GM10248 (cell line): ENCODE measurements at regions not wholly inside any gene's neighbourhood (a gene's known extent, or its start where the extent isn't known, plus 50 kb on each side); places are given as distances from the start of the nearest gene placed in this dataset.
"Not testable (repeated sequence)": the region's sequence is repeated elsewhere in the genome, so short reads cannot be mapped to it uniquely, and the experiment has no call there.

Experiments
- CTCF ChIA-PET: fragments of 300-600 bp; sonication (Branson Sonifier 250); formaldehyde crosslinking; extraction: SDS; loops from one replicate; lab custom pipeline; 2021; ENCODE audit warnings: antibody characterized with exemption; lab: Yijun Ruan, JAX
- POLR2A ChIA-PET: fragments of 350-650 bp; sonication (Branson Sonifier 250); formaldehyde crosslinking; extraction: SDS; loops from one replicate; lab custom pipeline; 2020; ENCODE audit warnings: antibody characterized with exemption; lab: Yijun Ruan, JAX
- DNase-seq: peaks from one replicate; pipeline ENCODE4 v3.0.0; 2012; ENCODE audit errors: extremely low spot score
- CTCF ChIP-seq: IDR thresholded peaks from 2 replicates; pipeline ENCODE4 v1.5.1; 2012; ENCODE audit warnings: mild to moderate bottlenecking, low read depth; ENCODE audit errors: extremely low read depth, missing control alignments, control extremely low read depth

DNA sequence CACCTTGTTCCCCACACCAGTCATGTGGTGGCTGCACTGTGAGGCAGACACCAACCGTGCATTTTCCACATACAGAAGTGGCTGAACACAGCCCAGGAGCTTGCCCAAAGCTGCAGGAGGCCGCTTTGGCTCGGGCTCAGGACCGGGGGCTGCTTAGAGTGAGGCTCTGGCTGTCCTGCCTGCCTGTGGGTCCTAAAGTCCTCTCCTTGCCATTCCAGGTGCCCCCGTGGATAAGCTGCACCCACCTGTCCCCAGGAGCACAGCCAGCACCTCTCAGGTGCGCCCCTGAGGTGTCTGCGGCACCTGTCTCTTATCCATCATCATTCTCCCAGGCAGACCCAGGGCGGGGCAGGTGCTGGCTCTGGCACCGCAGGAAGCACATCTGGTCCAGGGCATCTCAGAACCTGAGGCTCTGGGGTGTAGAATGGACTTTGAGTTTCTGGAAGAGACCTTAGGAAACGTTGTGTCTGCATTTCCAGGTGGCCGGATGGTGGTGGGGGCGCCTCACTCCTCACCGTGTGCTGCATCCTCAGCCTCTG is 180.5 kb upstream of the ZNF469 start:
- ChIA-PET CTCF (no interaction called here), POLR2A (no interaction called here)
- DNase-seq, result no peak
- TF ChIP-seq CTCF, result no peak

- CTCF ChIA-PET, POLR2A ChIA-PET, DNase-seq: not testable (repeated sequence)
Measured at GRCh38 chr16:88202856-88203681, 179.7 kb upstream of the ZNF469 start.

DNA sequence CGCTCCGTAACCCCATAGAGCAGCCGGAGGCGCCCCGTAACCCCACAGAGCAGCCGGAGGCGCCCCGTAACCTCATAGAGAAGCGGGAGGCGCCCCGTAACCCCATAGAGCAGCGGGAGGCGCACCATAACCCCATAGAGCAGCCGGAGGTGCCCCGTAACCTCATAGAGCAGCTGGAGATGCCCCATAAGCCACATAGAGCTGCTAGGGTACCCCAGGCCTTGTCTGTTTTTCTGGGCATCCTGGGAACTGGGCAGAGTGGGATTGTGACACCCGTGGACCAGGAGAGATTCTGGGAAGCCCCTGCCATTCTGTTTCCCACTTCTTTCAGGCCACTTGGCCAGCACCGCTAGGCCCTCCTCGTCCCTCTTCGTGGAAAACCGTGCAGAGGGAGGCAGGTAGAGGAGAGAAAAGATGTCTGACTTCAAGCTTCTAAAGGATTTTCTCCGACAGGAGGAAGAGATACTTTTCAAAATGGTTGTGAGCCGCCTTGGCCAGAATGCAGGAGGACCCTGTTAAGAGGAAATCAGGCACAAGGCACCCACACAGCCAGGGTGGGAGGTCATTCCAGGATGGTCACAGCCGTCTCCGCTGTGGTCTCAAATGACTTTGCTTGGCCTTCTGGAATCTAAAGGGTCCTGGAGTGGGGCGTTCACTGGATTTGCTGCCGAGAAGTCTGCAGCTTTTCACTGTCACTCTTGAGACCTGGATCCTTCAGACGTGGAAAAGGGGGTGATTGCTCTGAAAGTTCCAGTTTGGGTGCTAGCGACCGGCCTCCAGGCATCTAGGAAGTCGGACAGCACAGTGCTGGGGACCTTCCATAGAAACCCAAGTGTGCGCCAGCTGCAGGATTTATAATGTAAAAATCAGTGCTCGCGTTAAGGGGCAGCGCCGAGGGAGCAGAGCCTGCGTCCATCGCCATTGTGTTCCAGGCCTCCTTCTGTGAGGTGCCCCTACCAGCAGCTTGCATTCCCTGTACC is 178.3 kb upstream of the ZNF469 start:
- CTCF ChIA-PET, DNase-seq, POLR2A ChIA-PET: not testable (repeated sequence)

- POLR2A ChIA-PET, CTCF ChIA-PET, DNase-seq: not testable (repeated sequence)
Measured at GRCh38 chr16:88205482-88205881, 177.3 kb upstream of the ZNF469 start.

DNA sequence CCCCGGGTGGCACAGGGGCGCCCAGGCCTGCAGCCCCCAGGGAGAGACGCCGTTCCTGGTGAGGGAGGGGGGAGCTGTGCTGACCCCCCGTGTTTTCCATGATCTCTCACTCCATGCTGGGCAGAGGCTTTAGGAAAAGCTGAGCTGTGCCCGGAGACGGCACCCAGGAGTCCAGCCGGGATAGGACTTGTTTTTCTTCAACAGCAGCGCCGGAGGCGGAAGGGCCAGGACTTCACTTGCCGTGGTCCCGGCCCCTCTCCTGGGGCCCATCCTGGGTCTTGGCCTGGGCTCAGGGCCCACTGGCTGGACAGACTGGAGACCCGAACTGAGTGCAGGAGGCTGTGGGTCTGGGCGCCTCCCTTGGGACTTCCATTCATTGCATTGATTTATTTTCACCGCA is 176.8 kb upstream of the ZNF469 start:
- POLR2A ChIA-PET, CTCF ChIA-PET, DNase-seq: not testable (repeated sequence)

DNA sequence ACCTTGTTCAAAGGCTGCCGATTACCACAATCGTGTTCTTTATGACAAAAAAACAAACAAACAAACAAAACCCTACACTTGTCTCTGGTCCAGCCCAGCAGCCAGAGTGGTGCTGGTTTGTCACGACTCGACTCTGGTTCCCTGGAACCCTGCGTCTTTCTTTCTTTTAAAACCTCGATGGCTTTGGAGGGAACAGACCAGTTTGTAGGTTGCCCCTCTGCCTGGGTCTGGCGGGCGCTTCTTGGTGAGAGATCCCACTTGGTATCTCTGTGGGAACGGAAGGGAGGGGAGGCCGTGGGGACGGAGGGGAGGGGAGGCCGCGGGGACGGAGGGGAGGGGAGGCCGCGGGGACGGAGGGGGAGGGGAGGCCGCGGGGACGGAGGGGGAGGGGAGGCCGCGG is 176.2 kb upstream of the ZNF469 start:
- CTCF ChIA-PET, POLR2A ChIA-PET, DNase-seq: not testable (repeated sequence)

DNA sequence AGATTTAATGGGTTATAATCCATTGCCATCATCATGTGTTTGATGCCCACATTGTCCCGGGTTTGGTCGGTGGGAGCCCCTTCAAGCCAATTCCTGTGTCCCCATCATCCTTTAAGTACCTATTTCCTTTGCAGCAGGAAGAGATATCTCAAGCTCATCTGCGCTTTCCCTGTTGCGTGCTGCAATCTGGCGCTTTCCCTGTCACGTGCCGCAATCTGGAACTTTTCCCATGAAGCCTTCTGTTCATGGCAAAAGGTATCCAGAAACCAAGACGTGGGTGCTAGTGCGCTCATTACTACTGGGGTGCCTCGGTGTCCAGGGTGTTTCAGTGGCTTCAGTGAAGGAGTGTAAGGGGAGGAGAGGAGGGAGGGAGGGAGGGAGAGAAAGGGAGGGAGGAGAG is 174.6 kb upstream of the ZNF469 start:
- CTCF ChIA-PET, result no interaction called here
- POLR2A ChIA-PET, result no interaction called here
- no peak for DNase-seq
- no peak for TF ChIP-seq CTCF

DNA sequence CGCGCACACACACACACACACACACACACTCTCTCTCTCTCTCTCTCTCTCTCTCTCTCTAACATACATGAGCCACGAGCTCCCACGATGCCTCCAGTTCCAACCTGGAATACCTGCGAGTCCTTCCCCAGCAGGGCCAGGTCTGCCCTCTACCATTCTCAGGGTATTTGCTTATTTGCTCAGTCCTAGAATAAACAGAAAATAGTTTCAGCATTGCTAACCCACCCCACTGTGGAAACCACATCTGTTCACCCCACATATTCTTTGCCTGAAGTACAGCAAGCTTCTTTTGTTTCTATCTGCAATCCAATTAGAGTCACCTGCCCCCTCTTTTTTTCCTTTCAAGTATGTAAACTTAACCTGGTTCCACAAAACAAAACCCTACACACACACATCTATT is 174.0 kb upstream of the ZNF469 start:
- DNase-seq, POLR2A ChIA-PET, CTCF ChIA-PET: not testable (repeated sequence)

DNA sequence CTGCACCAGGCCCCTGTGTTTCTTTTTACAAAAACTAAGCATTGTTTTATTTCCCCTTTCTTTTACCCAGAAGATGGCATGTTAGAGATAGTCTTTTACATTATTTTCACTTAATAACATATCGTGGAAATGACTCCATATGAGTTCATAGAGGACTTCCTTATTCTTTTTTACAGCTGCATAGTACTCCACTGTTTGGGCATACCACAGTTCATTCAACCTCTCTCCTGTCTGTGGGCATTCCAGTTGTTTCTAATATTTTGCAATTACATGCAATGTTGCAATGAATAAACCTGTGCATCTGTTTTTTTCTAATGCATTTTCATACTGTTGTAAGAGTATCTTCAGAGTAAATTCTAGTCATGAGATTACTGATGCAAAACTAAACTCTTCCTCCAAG is 173.2 kb upstream of the ZNF469 start:
- DNase-seq, POLR2A ChIA-PET, CTCF ChIA-PET: not testable (repeated sequence)

DNA sequence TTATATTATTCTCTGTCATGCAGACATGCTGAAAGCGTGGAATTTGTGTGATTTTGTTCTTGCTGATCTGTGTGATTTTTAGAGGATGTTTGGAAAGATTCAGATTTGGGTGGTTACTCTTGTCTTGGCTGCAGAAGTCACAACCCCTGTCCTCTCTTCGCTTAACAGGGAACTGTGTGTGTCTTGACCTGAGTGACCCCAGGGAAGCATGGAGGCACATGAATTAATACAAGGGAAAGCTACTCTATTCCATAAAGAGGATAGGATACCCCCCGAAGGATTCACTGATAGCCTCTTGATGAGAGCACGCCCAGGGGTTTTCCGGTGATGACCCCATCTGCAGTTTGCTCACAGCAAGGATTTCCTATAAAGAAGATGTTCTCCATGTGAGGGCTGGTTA is 168.8 kb upstream of the ZNF469 start:
- DNase-seq, POLR2A ChIA-PET, CTCF ChIA-PET: not testable (repeated sequence)

DNA sequence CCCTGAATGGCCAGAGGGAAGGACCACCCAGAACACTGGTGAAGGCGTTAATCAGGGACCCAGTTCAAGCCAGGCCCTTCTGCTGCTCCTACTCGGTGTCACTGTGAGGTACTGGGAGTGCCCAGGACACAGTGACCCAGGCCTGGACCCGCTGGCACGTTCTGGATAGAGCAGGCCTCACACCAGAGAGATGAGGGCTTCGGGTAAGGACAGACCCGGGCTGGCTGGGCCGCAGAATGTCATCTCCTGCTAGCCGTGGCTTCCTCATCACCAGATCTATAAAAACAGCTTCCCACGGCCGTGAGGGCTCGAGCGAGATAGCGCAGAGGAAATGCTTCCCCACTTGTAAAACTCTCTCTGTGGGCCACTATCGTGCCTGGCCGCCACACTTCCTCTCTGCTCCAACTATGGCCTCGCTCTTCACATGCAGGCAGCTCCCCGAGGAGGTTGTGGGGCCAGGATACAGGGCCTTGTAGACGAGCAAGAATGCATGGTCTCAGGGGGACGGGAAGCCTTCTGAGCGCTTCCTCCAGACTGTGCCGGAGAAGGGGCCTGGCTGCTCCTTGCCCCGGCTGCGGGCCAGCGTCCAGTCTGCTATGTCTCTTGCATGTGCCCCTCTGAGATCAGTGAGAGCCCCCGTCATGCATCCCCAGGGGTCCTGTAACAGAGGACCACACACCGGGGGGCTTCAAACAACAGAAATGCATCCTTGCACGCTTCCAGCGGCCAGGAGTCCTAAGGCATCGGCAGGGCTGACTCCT is 161.6 kb upstream of the ZNF469 start:
- POLR2A ChIA-PET, DNase-seq, CTCF ChIA-PET: not testable (repeated sequence)

GRCh38 chr16:88223696-88224095 is 159.1 kb upstream of the ZNF469 start:
- CTCF ChIA-PET, DNase-seq, POLR2A ChIA-PET: not testable (repeated sequence)

DNA sequence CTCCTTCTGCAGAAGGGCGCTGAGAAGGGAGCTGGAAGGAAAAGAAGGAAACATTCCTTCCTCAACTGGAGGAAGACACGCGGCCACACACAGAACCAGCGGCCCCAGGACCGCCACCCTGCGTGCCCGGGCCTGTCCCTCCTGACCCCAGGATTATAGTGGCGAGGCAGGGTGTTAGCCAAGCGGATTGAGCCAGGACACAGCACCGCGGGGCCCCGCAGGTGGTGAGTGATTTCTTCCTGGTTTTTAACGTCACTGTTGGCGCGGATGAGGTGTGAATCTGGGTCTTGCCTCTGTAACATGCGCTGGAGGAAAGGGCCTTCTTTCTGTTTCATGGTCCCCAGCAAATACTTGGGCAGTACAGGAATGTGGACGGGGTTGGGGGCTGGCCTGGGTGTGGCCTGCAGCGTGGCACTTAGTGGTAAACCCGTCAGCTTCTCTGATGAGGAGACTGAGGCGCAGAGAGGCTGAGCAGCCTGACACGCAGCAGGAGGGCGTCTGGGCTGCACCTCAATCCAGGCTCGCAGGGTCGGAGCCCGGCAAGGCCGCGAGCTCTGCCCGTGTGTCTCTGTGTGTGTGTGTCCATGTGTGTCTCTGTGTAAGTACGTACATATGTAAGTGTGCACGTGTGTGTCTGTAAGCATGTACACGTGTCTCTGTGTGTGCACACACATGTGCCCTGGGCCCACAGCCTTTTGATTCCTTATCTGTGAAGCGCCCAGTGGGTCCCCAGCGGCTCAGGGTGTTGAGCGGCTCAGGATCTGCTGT is 158.4 kb upstream of the ZNF469 start:
- DNase-seq, CTCF ChIA-PET, POLR2A ChIA-PET: not testable (repeated sequence)

DNA sequence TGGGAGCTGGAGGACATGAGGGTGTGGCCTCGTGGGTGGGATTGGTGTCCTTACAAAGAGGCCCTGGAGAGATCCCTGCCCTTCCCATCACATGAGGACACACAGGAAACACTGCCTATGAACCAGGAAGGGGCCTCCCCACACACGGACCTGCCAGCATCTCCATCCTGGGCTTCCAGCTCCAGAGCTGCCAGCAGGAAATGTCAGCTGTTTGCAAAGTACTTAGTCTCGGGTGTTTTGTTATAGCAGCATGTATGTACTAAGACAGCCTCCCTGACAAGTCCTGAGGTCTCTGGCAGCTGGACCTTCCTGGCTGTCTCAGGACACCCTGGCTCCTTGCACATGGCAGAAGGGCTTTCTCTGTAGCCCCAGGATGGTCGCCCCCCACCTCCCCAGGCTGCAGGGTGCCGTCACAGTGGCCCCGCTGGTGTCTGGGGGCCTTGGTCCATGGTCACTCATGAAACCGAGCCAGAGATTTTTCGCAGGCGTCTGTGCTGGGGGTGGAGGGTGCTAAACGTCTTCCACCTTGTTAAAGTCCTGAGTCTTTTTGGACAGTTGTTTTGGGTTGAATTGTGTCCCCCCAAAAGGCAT is 157.0 kb upstream of the ZNF469 start:
- CTCF ChIA-PET, POLR2A ChIA-PET, DNase-seq: not testable (repeated sequence)
